OCI-LY7 (cell line): ENCODE measurements at regions not wholly inside any gene's neighbourhood (a gene's known extent, or its start where the extent isn't known, plus 50 kb on each side); places are given as distances from the start of the nearest gene placed in this dataset.

Source experiments
- CTCF ChIP-seq: fragments of 200-600 bp; sonication (generic); conservative IDR thresholded peaks from 2 replicates; pipeline ENCODE4 v1.5.1; 2014; ENCODE audit warnings: mild to moderate bottlenecking, antibody characterized with exemption, low read length, moderate library complexity, mixed read lengths
- EZH2phosphoT487 ChIP-seq: fragments of 200-600 bp; sonication (generic); IDR thresholded peaks from 2 replicates; pipeline ENCODE4 v1.6.1; 2018; ENCODE audit warnings: low read depth, borderline replicate concordance, mild to moderate bottlenecking, mixed run types, antibody characterized with exemption, low read length, moderate library complexity, mixed read lengths

DNA sequence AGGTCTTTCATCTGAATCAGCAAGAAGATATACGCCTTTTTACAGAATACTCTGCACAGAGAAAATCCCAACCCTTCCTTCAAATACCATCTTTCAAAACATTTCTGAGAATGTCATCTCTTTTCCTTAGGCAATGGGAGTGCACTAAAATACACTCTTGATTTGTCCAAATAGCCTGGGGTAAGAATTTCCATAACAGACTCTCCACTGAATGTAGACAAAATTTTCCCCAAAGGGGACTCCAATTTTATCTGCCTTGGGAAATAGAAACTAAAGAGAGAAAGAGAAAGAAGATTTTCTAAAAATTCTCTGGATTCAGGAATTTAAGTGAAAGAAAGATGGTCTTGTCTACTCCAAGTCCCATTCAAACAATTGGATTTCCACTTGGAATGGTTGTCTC is 394.5 kb upstream of the CHAC2 start:
- TF ChIP-seq CTCF = no peak
- TF ChIP-seq EZH2phosphoT487 = no peak
